ENCODE measurements at regions not wholly inside any gene's neighbourhood (a gene's known extent, or its start where the extent isn't known, plus 50 kb on each side); places are given as distances from the start of the nearest gene placed in this dataset.

DNA sequence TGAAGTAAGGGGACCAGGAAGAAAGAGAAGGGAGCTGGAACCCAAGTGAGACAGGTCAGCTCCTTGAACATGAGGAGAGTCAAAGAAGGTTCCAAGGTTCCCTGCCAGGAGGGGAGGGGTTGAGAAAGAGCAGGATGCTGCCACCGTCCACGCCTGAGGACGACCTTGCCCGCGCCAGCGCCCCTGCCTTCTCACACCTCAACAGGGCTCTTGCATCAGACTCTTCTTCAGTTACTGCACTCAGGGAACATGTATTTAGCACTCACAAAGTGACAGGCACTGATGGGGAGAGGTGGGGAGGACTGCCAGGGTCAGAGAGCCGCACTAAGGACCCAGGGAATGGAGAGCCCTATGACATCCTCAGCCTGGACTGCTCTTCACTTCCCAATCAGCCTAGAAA lies 102.1 kb upstream of the NUDT4 start:
- Histone ChIP-seq H3K4me1 (ENCODE audit: insufficient read depth, low read length, poor library complexity, severe bottlenecking) (no peaks in the 10 kb centered on the region), H4K20me1 (ENCODE audit: insufficient read depth, low read length, poor library complexity, severe bottlenecking) (no peaks in the 10 kb centered on the region), H3K9me3 (ENCODE audit: insufficient read depth, low read depth, low read length) (no peaks in the 10 kb centered on the region), H3K36me3 (ENCODE audit: insufficient read depth, low read length) (no peaks in the 10 kb centered on the region), H3K4me2 (ENCODE audit: low read depth, low read length, poor library complexity, severe bottlenecking) (no peak overlapping the region), H3K27me3 (ENCODE audit: insufficient read depth, low read length, poor library complexity, severe bottlenecking) (no peaks in the 10 kb centered on the region), H3K9ac (ENCODE audit: low read depth, low read length, poor library complexity, severe bottlenecking) (no peak overlapping the region), H2AFZ (ENCODE audit: low read length) (no peak overlapping the region), H3F3A (ENCODE audit: low read depth) (no peaks in the 10 kb centered on the region), H3K9me2 (replicated peaks; ENCODE audit: low read depth, low read length) (no peaks in the 10 kb centered on the region), H3K4me3 (ENCODE audit: low read length, poor library complexity, severe bottlenecking) (no peak overlapping the region), H3K79me2 (ENCODE audit: insufficient read depth, low read length) (no peaks in the 10 kb centered on the region)
- no peak for TF ChIP-seq EZH2phosphoT487 (IDR thresholded peaks at IDR 0.05; ENCODE audit: borderline replicate concordance)
- TF ChIP-seq, protein P1, sequence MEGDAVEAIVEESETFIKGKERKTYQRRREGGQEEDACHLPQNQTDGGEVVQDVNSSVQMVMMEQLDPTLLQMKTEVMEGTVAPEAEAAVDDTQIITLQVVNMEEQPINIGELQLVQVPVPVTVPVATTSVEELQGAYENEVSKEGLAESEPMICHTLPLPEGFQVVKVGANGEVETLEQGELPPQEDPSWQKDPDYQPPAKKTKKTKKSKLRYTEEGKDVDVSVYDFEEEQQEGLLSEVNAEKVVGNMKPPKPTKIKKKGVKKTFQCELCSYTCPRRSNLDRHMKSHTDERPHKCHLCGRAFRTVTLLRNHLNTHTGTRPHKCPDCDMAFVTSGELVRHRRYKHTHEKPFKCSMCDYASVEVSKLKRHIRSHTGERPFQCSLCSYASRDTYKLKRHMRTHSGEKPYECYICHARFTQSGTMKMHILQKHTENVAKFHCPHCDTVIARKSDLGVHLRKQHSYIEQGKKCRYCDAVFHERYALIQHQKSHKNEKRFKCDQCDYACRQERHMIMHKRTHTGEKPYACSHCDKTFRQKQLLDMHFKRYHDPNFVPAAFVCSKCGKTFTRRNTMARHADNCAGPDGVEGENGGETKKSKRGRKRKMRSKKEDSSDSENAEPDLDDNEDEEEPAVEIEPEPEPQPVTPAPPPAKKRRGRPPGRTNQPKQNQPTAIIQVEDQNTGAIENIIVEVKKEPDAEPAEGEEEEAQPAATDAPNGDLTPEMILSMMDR (conservative IDR thresholded peaks at IDR 0.05; ENCODE audit: low read length) = no peak

DNA sequence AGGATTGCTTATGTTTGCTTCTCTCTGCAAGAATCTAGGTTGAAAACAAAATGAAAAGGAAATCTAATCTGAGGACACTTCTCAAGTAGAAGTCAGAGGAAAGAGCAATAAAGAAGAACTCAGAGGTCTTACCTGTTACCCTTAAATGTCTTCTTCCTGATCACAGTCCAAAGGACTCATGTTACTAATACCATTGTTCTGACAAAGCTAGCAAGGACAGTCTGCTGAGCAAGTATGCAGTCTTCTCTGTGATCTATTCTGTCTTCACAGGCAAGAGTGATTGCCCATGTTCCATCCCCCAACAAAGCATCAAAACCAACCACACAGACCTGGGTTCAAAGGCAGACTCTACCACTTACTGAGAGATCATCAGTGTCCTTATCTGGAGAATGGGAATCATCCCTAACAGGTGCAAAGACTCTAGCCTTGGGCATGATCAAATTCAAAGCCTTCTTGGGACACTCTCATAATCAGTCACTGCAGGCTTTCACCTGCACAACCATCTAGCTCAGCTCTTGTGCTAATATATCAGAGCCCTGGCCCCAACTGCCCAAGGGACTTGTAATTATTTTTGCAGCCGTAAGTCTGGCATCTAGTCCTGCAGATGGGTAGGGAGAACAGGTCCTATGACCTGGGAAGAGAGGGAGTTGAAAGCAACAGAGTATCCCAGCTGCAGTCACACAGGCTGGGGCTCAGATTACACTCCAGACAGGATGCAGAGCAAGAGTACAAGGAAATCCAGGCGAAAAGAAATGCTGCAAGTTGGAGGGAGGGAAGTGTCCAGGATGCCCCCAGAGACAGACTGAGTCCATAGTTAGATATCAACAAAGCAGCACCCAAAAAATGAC lies 97.9 kb upstream of the NUDT4 start:
- TF ChIP-seq, protein P1 (conservative IDR thresholded peaks at IDR 0.05; ENCODE audit: low read length) = no peak
- H3K9me2 ChIP-seq (replicated peaks; ENCODE audit: low read depth, low read length) = no peaks in the 10 kb centered on the region

DNA sequence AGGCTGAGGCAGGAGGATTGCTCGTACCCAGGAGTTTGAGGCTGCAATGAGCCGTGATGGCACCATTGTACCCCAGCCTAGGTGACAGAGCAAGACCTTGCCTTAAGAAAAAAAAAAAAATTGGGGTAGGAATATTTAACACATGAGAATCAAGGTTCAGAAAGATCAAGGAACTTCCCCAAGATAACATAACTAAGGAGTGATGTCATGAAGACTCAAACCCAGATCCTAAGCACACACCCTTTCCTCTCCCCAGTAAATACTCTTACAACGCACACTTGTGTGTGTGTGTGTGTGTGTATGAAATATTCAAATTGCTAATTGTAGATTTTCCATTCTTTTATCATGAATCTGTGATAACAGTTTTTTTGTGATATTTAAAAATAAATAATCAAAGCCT lies 90.6 kb upstream of the NUDT4 start:
- Histone ChIP-seq H2AFZ (ENCODE audit: low read length) (no peak overlapping the region), H3K79me2 (ENCODE audit: insufficient read depth, low read length) (no peaks in the 10 kb centered on the region), H3K4me2 (ENCODE audit: low read depth, low read length, poor library complexity, severe bottlenecking) (no peak overlapping the region), H3K4me1 (ENCODE audit: insufficient read depth, low read length, poor library complexity, severe bottlenecking) (no peaks in the 10 kb centered on the region), H3K9me3 (ENCODE audit: insufficient read depth, low read depth, low read length) (no peaks in the 10 kb centered on the region), H3K27me3 (ENCODE audit: insufficient read depth, low read length, poor library complexity, severe bottlenecking) (no peaks in the 10 kb centered on the region), H3F3A (ENCODE audit: low read depth) (no peaks in the 10 kb centered on the region), H3K4me3 (ENCODE audit: low read length, poor library complexity, severe bottlenecking) (no peak overlapping the region), H4K20me1 (ENCODE audit: insufficient read depth, low read length, poor library complexity, severe bottlenecking) (no peaks in the 10 kb centered on the region), H3K36me3 (ENCODE audit: insufficient read depth, low read length) (no peaks in the 10 kb centered on the region), H3K9ac (ENCODE audit: low read depth, low read length, poor library complexity, severe bottlenecking) (no peak overlapping the region), H3K9me2 (replicated peaks; ENCODE audit: low read depth, low read length) (no peaks in the 10 kb centered on the region)
- no peak for TF ChIP-seq EZH2phosphoT487 (IDR thresholded peaks at IDR 0.05; ENCODE audit: borderline replicate concordance)
- TF ChIP-seq, protein P1 (conservative IDR thresholded peaks at IDR 0.05; ENCODE audit: low read length) = no peak

More for the DNA sequence above, 97.9 kb upstream of the NUDT4 start:
- Histone ChIP-seq H4K20me1 (ENCODE audit: insufficient read depth, low read length, poor library complexity, severe bottlenecking) (no peaks in the 10 kb centered on the region), H3K4me2 (ENCODE audit: low read depth, low read length, poor library complexity, severe bottlenecking) (no peak overlapping the region), H3K9me3 (ENCODE audit: insufficient read depth, low read depth, low read length) (no peaks in the 10 kb centered on the region), H3K36me3 (ENCODE audit: insufficient read depth, low read length) (no peaks in the 10 kb centered on the region), H3F3A (ENCODE audit: low read depth) (no peaks in the 10 kb centered on the region), H3K9ac (ENCODE audit: low read depth, low read length, poor library complexity, severe bottlenecking) (no peak overlapping the region), H3K4me1 (ENCODE audit: insufficient read depth, low read length, poor library complexity, severe bottlenecking) (no peaks in the 10 kb centered on the region), H2AFZ (ENCODE audit: low read length) (no peak overlapping the region), H3K79me2 (ENCODE audit: insufficient read depth, low read length) (no peaks in the 10 kb centered on the region), H3K4me3 (ENCODE audit: low read length, poor library complexity, severe bottlenecking) (no peak overlapping the region), H3K27me3 (ENCODE audit: insufficient read depth, low read length, poor library complexity, severe bottlenecking) (no peaks in the 10 kb centered on the region)
